Karpas-422 (cell line): ENCODE measurements at regions not wholly inside any gene's neighbourhood (a gene's known extent, or its start where the extent isn't known, plus 50 kb on each side); places are given as distances from the start of the nearest gene placed in this dataset.

Experiments
- DNase-seq: peaks from one replicate; pipeline ENCODE4 v3.0.0-alpha.2; 2015
- H2AFZ ChIP-seq: fragments of 200-600 bp; sonication (generic); 2 replicates; pipeline ENCODE4 v1.6.1; 2014; ENCODE audit warnings: antibody characterized with exemption, low read length, mixed read lengths
- H3K27ac ChIP-seq: fragments of 200-600 bp; sonication (generic); 2 replicates; pipeline ENCODE4 v1.5.1; 2014; ENCODE audit warnings: mild to moderate bottlenecking, low read length, moderate library complexity
- H3K27me3 ChIP-seq: fragments of 200-600 bp; sonication (generic); 2 replicates; pipeline ENCODE4 v1.6.1; 2014; ENCODE audit warnings: low read length, mixed read lengths
- H3K36me3 ChIP-seq: fragments of 200-600 bp; sonication (generic); 2 replicates; pipeline ENCODE4 v1.6.1; 2014; ENCODE audit warnings: low read length, mixed read lengths; ENCODE audit not compliant: insufficient read depth
- H3K4me1 ChIP-seq: fragments of 200-600 bp; sonication (generic); 2 replicates; pipeline ENCODE4 v1.6.1; 2014; ENCODE audit warnings: mild to moderate bottlenecking, low read length, mixed read lengths
- H3K4me2 ChIP-seq: fragments of 200-600 bp; sonication (generic); 2 replicates; pipeline ENCODE4 v1.6.1; 2014; ENCODE audit warnings: low read length, low read depth, mild to moderate bottlenecking; ENCODE audit not compliant: poor library complexity, severe bottlenecking
- H3K4me3 ChIP-seq: fragments of 200-600 bp; sonication (generic); 2 replicates; pipeline ENCODE4 v1.5.1; 2014; ENCODE audit warnings: mild to moderate bottlenecking, antibody characterized with exemption, low read length, mixed read lengths
- H3K79me2 ChIP-seq: fragments of 200-600 bp; sonication (generic); 2 replicates; pipeline ENCODE4 v1.6.1; 2014; ENCODE audit warnings: mild to moderate bottlenecking, low read length, mixed read lengths
- H3K9ac ChIP-seq: fragments of 200-600 bp; sonication (generic); 2 replicates; pipeline ENCODE4 v1.6.0; 2014; ENCODE audit warnings: low read length
- H3K9me2 ChIP-seq: fragments of 200-600 bp; sonication (generic), shearing (Covaris generic); replicated peaks from 2 replicates; pipeline ENCODE4 v1.6.0; 2014; ENCODE audit warnings: mild to moderate bottlenecking, low read length, moderate library complexity; ENCODE audit not compliant: insufficient read depth
- H3K9me3 ChIP-seq: fragments of 300-700, 200-600 bp; sonication (generic); 2 replicates; pipeline ENCODE4 v1.6.1; 2014; ENCODE audit warnings: low read length, mixed read lengths
- H4K20me1 ChIP-seq: fragments of 200-600 bp; sonication (generic); 2 replicates; pipeline ENCODE4 v1.6.1; 2014; ENCODE audit warnings: mild to moderate bottlenecking, antibody characterized with exemption, low read length, low read depth; ENCODE audit not compliant: insufficient read depth

GRCh38 chr11:71327156-71328085 lies 75.0 kb upstream of the SHANK2 start:
- no peak overlapping the region for H3K4me2 ChIP-seq
- no peak for DNase-seq
- H3K36me3 ChIP-seq: no peaks in the 10 kb centered on the region
- no peaks in the 10 kb centered on the region for H3K9me3 ChIP-seq
- no peaks in the 10 kb centered on the region for H3K9me2 ChIP-seq
- no peak overlapping the region for H3K27ac ChIP-seq
- H3K4me1 ChIP-seq: no peaks in the 10 kb centered on the region
- H3K27me3 ChIP-seq: no peaks in the 10 kb centered on the region
- H3K9ac ChIP-seq: no peak overlapping the region
- H4K20me1 ChIP-seq: no peaks in the 10 kb centered on the region
- no peaks in the 10 kb centered on the region for H3K79me2 ChIP-seq
- no peak overlapping the region for H2AFZ ChIP-seq
- no peak overlapping the region for H3K4me3 ChIP-seq

GRCh38 chr11:71326328-71326940 lies 74.1 kb upstream of the SHANK2 start:
- Histone ChIP-seq H4K20me1 (no peaks in the 10 kb centered on the region), H3K36me3 (no peaks in the 10 kb centered on the region)
- no peak for DNase-seq

GRCh38 chr11:71325418-71326327 lies 73.3 kb upstream of the SHANK2 start:
- Histone ChIP-seq H3K4me2 (no peak overlapping the region), H3K9ac (no peak overlapping the region), H4K20me1 (no peaks in the 10 kb centered on the region), H3K27me3 (no peaks in the 10 kb centered on the region), H3K4me1 (no peaks in the 10 kb centered on the region), H2AFZ (no peak overlapping the region), H3K27ac (no peak overlapping the region), H3K9me3 (no peaks in the 10 kb centered on the region), H3K79me2 (no peaks in the 10 kb centered on the region), H3K4me3 (no peak overlapping the region), H3K9me2 (no peaks in the 10 kb centered on the region), H3K36me3 (no peaks in the 10 kb centered on the region)
- no peak for DNase-seq

More at GRCh38 chr11:71326328-71326940, 74.1 kb upstream of the SHANK2 start:
- Histone ChIP-seq H3K4me2 (no peak overlapping the region), H3K79me2 (no peaks in the 10 kb centered on the region), H3K9me2 (no peaks in the 10 kb centered on the region), H2AFZ (no peak overlapping the region), H3K4me1 (no peaks in the 10 kb centered on the region), H3K27ac (no peak overlapping the region), H3K9ac (no peak overlapping the region), H3K4me3 (no peak overlapping the region), H3K27me3 (no peaks in the 10 kb centered on the region), H3K9me3 (no peaks in the 10 kb centered on the region)

GRCh38 chr11:71324788-71325417 lies 72.5 kb upstream of the SHANK2 start:
- no peak for DNase-seq

GRCh38 chr11:71323876-71324526 lies 71.6 kb upstream of the SHANK2 start:
- H3K27me3 ChIP-seq: no peaks in the 10 kb centered on the region

More at GRCh38 chr11:71324788-71325417, 72.5 kb upstream of the SHANK2 start:
- H3K4me1 ChIP-seq: no peaks in the 10 kb centered on the region
- no peak overlapping the region for H3K9ac ChIP-seq
- no peaks in the 10 kb centered on the region for H3K36me3 ChIP-seq
- no peaks in the 10 kb centered on the region for H3K9me3 ChIP-seq
- H2AFZ ChIP-seq: no peak overlapping the region
- H3K9me2 ChIP-seq: no peaks in the 10 kb centered on the region
- no peaks in the 10 kb centered on the region for H3K79me2 ChIP-seq
- H3K27ac ChIP-seq: no peak overlapping the region
- no peaks in the 10 kb centered on the region for H3K27me3 ChIP-seq
- H3K4me2 ChIP-seq: no peak overlapping the region
- H3K4me3 ChIP-seq: no peak overlapping the region
- H4K20me1 ChIP-seq: no peaks in the 10 kb centered on the region

GRCh38 chr11:71322861-71323582 lies 70.6 kb upstream of the SHANK2 start:
- Histone ChIP-seq H3K27ac (no peak overlapping the region), H3K27me3 (no peaks in the 10 kb centered on the region), H2AFZ (no peak overlapping the region), H3K9me2 (no peaks in the 10 kb centered on the region), H3K4me3 (no peak overlapping the region), H4K20me1 (no peaks in the 10 kb centered on the region), H3K4me2 (no peak overlapping the region), H3K9ac (no peak overlapping the region), H3K4me1 (no peaks in the 10 kb centered on the region), H3K79me2 (no peaks in the 10 kb centered on the region), H3K36me3 (no peaks in the 10 kb centered on the region), H3K9me3 (no peaks in the 10 kb centered on the region)
- no peak for DNase-seq

More at GRCh38 chr11:71323876-71324526, 71.6 kb upstream of the SHANK2 start:
- H3K9me3 ChIP-seq: no peaks in the 10 kb centered on the region
- H3K79me2 ChIP-seq: no peaks in the 10 kb centered on the region
- no peaks in the 10 kb centered on the region for H4K20me1 ChIP-seq
- no peaks in the 10 kb centered on the region for H3K9me2 ChIP-seq
- H3K9ac ChIP-seq: no peak overlapping the region
- no peak overlapping the region for H2AFZ ChIP-seq
- no peaks in the 10 kb centered on the region for H3K36me3 ChIP-seq
- no peaks in the 10 kb centered on the region for H3K4me1 ChIP-seq
- DNase-seq: no peak
- H3K4me2 ChIP-seq: no peak overlapping the region
- no peak overlapping the region for H3K27ac ChIP-seq
- no peak overlapping the region for H3K4me3 ChIP-seq

- H3K27me3 ChIP-seq: no peaks in the 10 kb centered on the region
- H3K27ac ChIP-seq: no peak overlapping the region
- H3K9ac ChIP-seq: no peak overlapping the region
- no peaks in the 10 kb centered on the region for H3K4me1 ChIP-seq
- no peaks in the 10 kb centered on the region for H3K36me3 ChIP-seq
- no peaks in the 10 kb centered on the region for H3K79me2 ChIP-seq
- H3K4me3 ChIP-seq: no peak overlapping the region
- no peaks in the 10 kb centered on the region for H3K9me3 ChIP-seq
- H2AFZ ChIP-seq: no peak overlapping the region
- DNase-seq: no peak
- H4K20me1 ChIP-seq: no peaks in the 10 kb centered on the region
- no peak overlapping the region for H3K4me2 ChIP-seq
- H3K9me2 ChIP-seq: no peaks in the 10 kb centered on the region
Observed at GRCh38 chr11:71322192-71322735, 69.9 kb upstream of the SHANK2 start.
